ENCODE measurements at regions not wholly inside any gene's neighbourhood (a gene's known extent, or its start where the extent isn't known, plus 50 kb on each side); places are given as distances from the start of the nearest gene placed in this dataset.

DNA sequence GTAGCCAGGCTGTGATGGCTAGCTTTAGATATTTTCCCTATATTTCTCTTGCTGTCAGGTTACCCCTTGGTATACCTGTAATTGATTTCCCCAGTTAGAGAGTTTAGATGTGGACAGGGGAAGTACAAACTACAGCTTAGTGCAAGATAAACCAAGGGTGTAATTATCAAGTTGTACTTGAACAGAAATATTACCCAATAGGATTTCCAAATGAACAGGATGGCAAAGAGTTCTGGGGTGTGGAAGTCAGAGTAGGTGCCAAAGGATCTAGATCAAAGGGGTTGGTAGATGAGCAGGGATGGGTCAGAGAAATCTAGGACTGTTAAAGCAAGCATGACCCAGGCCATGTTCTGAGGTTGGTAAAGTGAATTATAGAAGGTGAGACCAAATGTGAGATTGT lies 585.2 kb downstream of the CCDC85A start:
- DNase-seq (ENCODE audit: low read depth): no peak
- TF ChIP-seq CTCF (IDR thresholded peaks at IDR 0.05; ENCODE audit: control insufficient read depth, extremely low read depth, insufficient read depth): no peak
- no peak overlapping the region for H3K4me3 ChIP-seq (ENCODE audit: low read depth, low read length)

- TF ChIP-seq CTCF (IDR thresholded peaks at IDR 0.05; ENCODE audit: control insufficient read depth, extremely low read depth, insufficient read depth): no peak
- no peak for DNase-seq (ENCODE audit: low read depth)
- no peak overlapping the region for H3K4me3 ChIP-seq (ENCODE audit: low read depth, low read length)
Observed at GRCh38 chr2:56770490-56770889, 586.7 kb downstream of the CCDC85A start.

DNA sequence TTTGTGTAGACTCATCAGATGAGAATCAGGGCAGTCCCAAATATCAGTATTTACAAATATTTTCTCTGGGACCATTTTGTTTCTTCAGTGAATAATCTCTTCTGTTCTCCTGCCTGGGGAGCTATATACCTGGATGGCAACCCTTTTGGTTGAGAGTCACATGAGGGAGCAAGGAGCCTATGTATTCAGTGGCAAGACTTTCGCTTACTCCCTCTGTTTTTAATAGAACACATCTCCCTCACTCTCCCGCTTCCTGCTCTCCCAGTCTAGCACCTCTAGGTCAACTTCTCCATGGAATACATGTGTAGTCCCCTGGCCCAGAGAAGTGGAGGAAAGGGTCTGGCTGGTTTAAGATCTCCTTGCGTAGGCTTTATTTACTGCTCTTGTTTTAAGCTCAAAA lies 600.3 kb downstream of the CCDC85A start:
- no peak for DNase-seq (ENCODE audit: low read depth)
- TF ChIP-seq CTCF (IDR thresholded peaks at IDR 0.05; ENCODE audit: control insufficient read depth, extremely low read depth, insufficient read depth): no peak
- H3K4me3 ChIP-seq (ENCODE audit: low read depth, low read length): no peak overlapping the region

DNA sequence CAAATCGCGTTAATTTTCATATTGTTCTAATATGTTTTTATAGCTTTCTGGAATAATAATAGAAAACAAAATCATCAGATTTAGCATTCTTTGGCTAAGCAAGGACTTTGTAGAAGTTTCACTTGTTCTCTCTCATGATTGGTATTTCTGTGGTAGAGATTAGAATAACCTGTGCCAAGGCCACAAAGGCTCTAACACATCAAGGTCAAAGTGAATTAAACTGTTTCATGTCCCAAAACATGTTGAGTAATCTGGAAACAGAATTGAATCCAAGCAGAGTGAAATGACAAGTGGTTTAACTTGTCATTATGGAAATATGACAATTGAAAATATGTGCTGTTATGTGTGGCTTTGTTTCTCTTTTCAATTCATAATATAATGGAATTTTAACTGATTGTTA lies 617.4 kb downstream of the CCDC85A start:
- TF ChIP-seq CTCF (IDR thresholded peaks at IDR 0.05; ENCODE audit: control insufficient read depth, extremely low read depth, insufficient read depth): no peak

GRCh38 chr2:56801770-56802169 lies 618.0 kb downstream of the CCDC85A start:
- no peak overlapping the region for H3K4me3 ChIP-seq (ENCODE audit: low read depth, low read length)
- DNase-seq (ENCODE audit: low read depth): no peak
- TF ChIP-seq CTCF (IDR thresholded peaks at IDR 0.05; ENCODE audit: control insufficient read depth, extremely low read depth, insufficient read depth): no peak

More for the DNA sequence above, 617.4 kb downstream of the CCDC85A start:
- no peak for DNase-seq (ENCODE audit: low read depth)
- H3K4me3 ChIP-seq (ENCODE audit: low read depth, low read length): no peak overlapping the region

GRCh38 chr2:56803596-56803995 lies 619.8 kb downstream of the CCDC85A start:
- H3K4me3 ChIP-seq (ENCODE audit: low read depth, low read length): no peak overlapping the region
- no peak for TF ChIP-seq CTCF (IDR thresholded peaks at IDR 0.05; ENCODE audit: control insufficient read depth, extremely low read depth, insufficient read depth)
- no peak for DNase-seq (ENCODE audit: low read depth)

- H3K4me3 ChIP-seq (ENCODE audit: low read depth, low read length): no peak overlapping the region
- TF ChIP-seq CTCF (IDR thresholded peaks at IDR 0.05; ENCODE audit: control insufficient read depth, extremely low read depth, insufficient read depth): no peak
- DNase-seq (ENCODE audit: low read depth): no peak
Observed at GRCh38 chr2:56806924-56807323, 623.1 kb downstream of the CCDC85A start.
